ENCODE measurements at regions not wholly inside any gene's neighbourhood (a gene's known extent, or its start where the extent isn't known, plus 50 kb on each side); places are given as distances from the start of the nearest gene placed in this dataset.
A peak's percentile ranks its signal among the peaks of the same experiment; 100 is the strongest.

DNA sequence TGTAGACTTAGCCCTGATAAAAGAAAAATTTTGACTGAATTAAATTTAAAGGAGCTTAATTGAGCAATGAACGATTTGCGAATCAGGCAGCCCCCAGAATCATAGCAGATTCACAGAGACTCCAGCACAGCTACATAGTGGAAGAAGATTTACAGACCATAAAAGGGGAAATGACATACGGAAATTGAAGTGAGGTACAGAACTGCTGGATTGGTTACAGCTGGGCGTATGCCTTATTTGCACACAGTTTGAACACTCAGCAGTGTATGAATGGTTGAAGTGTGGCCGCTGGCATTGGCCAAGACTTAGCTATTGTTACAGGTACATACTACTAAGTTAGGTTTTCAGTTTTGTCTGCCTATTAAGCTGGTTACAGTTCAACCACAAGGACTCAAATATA, 433.5 kb upstream of the CELF2 start:
- POLR2A ChIA-PET = no interaction called here
- DNase-seq (ENCODE audit: extremely low spot score) = no peak
- CTCF ChIA-PET = interaction anchor here (1.2 to 1.5 kb wide), 3 partner anchors 8 to 63 kb away, joined by 3 to 4 read pairs (median 3); no protein-coding TSS in a partner anchor
- TF ChIP-seq CTCF (IDR thresholded peaks at IDR 0.05; ENCODE audit: control extremely low read depth, extremely low read depth, low read depth, missing control alignments) = no peak

DNA sequence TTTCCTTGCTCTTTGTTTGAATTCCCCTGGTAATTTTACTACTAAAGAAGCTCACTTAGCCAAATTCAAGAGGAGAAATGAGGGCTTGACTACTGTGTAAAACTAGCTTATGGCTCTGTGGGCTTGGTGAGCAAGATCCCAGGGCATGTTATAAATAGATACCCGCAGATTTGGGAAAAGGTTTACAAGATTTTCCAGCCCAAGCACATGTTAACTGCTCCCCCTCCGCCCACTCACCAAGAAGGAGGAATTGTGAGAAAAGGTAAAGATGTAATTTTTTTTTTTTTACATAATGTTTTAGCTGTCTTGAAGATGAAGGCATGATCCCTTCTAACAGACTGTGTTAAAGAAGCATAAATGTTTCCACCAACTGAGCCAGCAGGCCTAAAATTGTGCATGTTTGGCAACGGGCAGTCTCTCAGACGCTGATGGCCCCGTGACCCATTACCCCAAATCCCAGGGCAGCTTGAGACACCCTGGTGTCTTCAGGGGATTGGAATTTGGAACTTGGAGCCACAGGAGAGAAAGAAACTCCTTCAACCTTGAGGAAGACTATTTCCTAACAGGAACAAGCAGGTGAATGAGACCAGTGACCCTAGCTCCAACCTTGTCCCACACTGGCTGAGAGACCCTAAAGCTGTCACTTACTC, 429.8 kb upstream of the CELF2 start:
- POLR2A ChIA-PET = no interaction called here
- DNase-seq (ENCODE audit: extremely low spot score) = no peak
- TF ChIP-seq CTCF (IDR thresholded peaks at IDR 0.05; ENCODE audit: control extremely low read depth, extremely low read depth, low read depth, missing control alignments) = no peak
- CTCF ChIA-PET = no interaction called here

- CTCF ChIA-PET = no interaction called here
- TF ChIP-seq CTCF (IDR thresholded peaks at IDR 0.05; ENCODE audit: control extremely low read depth, extremely low read depth, low read depth, missing control alignments) = no peak
- POLR2A ChIA-PET = interaction anchor here (0.6 kb wide), 1 partner anchor 578 kb away, joined by 3 read pairs; no protein-coding TSS in a partner anchor
- DNase-seq (ENCODE audit: extremely low spot score) = peak; percentile 13
Measured at GRCh38 chr10:10589540-10590303, 427.9 kb upstream of the CELF2 start.

DNA sequence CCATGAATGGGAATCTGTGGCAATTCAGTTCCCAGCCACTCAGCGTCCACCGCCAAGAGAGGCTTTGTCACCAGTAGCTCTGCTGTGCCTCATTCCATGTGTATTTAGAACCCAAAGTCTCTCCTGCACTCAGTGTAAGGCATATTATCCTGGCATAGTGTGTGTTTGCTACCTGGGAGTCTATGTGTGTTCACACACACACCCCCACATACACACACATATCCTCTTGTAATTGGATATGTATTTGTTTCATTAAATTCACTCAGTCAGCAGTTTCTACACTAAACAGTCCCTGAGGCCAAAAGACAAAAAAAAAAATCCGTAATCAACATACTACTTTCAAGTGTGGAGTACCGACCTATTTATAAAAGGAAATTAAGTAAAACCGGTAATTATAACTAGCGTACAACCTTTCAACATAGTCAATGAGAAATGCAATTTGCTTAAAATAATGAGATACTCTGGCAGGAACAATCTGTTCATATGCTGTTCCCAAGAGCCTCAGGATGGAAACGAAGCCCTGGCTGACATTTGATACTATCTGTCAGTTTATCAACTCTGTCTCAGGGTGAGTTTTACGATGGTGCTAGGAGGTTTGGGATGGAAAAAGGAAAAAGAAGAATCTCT, 425.8 kb upstream of the CELF2 start:
- DNase-seq (ENCODE audit: extremely low spot score) = no peak
- POLR2A ChIA-PET = no interaction called here
- CTCF ChIA-PET = no interaction called here
- TF ChIP-seq CTCF (IDR thresholded peaks at IDR 0.05; ENCODE audit: control extremely low read depth, extremely low read depth, low read depth, missing control alignments) = no peak

DNA sequence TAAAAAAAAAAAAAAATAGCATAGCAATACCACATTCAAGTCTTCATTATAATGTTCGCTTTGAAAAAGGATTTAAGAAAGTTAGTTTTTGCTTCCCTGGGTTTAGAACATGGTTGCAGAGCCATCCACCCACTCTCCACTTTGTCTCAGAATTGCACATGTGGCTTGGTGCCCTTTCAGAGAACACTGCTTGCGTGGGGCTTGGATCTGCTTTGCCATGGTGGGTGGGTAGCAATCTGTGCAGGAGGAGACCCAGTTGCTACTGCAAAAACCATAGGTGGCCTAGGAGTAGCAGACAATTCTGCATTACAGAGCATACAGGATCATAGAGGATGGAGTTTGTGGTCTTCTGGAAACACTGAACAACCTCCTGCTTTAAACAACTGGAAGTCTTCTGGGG, 421.4 kb upstream of the CELF2 start:
- ChIA-PET CTCF (no interaction called here), POLR2A (no interaction called here)
- TF ChIP-seq CTCF (IDR thresholded peaks at IDR 0.05; ENCODE audit: control extremely low read depth, extremely low read depth, low read depth, missing control alignments) = no peak
- no peak for DNase-seq (ENCODE audit: extremely low spot score)

DNA sequence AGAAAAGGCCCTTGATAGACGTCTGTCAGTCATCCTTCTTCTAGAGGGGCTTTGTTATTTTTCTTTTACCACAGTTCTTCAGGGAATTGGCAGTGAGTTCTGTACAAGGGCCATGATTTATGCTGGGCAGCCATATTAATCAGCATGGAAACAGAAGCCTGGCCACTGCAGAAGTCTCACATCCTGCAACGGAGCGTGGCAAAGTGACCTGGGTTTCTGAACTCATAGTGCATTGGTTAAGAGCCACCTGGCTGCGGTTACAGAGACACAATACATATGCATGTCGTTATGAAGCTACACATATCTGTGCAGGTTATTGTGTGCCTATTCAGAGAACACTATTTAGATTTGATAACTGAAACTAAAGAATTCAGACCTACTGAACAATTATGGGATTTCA, 419.4 kb upstream of the CELF2 start:
- DNase-seq (ENCODE audit: extremely low spot score) = peak; percentile 5
- ChIA-PET CTCF (no interaction called here), POLR2A (interaction anchor here (0.7 kb wide), 1 partner anchor 209 kb away, joined by 8 read pairs; no protein-coding TSS in a partner anchor)
- TF ChIP-seq CTCF (IDR thresholded peaks at IDR 0.05; ENCODE audit: control extremely low read depth, extremely low read depth, low read depth, missing control alignments) = no peak
